Heart left ventricle (tissue), 13 donors: ENCODE measurements at regions not wholly inside any gene's neighbourhood (a gene's known extent, or its start where the extent isn't known, plus 50 kb on each side); places are given as distances from the start of the nearest gene placed in this dataset.

Experiments used
- CTCF ChIP-seq, 12 donors: fragments of 200-600 bp; sonication (generic) in 4 of 12; IDR thresholded peaks; one replicate each; pipeline versions ENCODE4 v1.5.0 to v1.8.0; 2018 to 2022; ENCODE audit warnings: antibody characterized with exemption in 12 of 12, mild to moderate bottlenecking in 5 of 12
- POLR2A ChIP-seq, 2 donors: fragments of 450-650 bp; IDR thresholded peaks; one replicate each; pipeline ENCODE4 v1.6.1; 2017; ENCODE audit warnings: antibody characterized with exemption in 2 of 2, mild to moderate bottlenecking in 2 of 2, moderate library complexity in 2 of 2
- donor health status: ischemic (EF 13 %, LVEDD 7.1; RV severe dilation, severe dysfunction).
- donor health status: DM: no; HTN: yes; CAD: no.
- donor health status: DM: no; HTN: no; CAD: no.
- donor health status: ischemic (EF 25% LVEDD 6.9; RV normal size, moderate dysfunction).
- donor health status: ischemic (EF 25% LVEDD 5.7; RV mildly dilated, moderate dysfunction).
- donor health status: ischemic (EF 35%, LVEDD 5.7; RV mildly dilated, moderate dysfunction).
- donor health status: nonischemic (EF 11% LVEDD 7.7; RV severe dilation, severe dysfunction).
- donor health status: DM: yes; HTN: yes; CAD: no.
- donor health status: PGD.
- donor health status: ischemic (EF 29% LVEDD 5.4; RV normal size, mild dysfunction).
- donor health status: nonischemic (EF 23%, LVEDD 6.1; RV moderate dilation, normal function).

GRCh38 chr1:22365331-22366295 is 86.0 kb upstream of the ZBTB40 start:
- TF ChIP-seq CTCF (IDR thresholded peaks at IDR 0.05) = no peak
- TF ChIP-seq POLR2A (IDR thresholded peaks at IDR 0.05) = no peak
